ENCODE measurements at regions not wholly inside any gene's neighbourhood (a gene's known extent, or its start where the extent isn't known, plus 50 kb on each side); places are given as distances from the start of the nearest gene placed in this dataset.

GRCh38 chr6:95071464-95071863, 505.9 kb upstream of the MANEA start:
- H3K36me3 Mint-ChIP-seq (ENCODE audit: low read depth), result no peaks in the 10 kb centered on the region
- Histone ChIP-seq H2AFZ (no peak overlapping the region), H3K36me3 (ENCODE audit: insufficient read depth) (no peaks in the 10 kb centered on the region), H3F3A (replicated peaks; ENCODE audit: low read depth) (no peaks in the 10 kb centered on the region), H3K4me1 (ENCODE audit: insufficient read depth) (no peaks in the 10 kb centered on the region), H3K9me2 (ENCODE audit: insufficient read depth) (no peaks in the 10 kb centered on the region), H3K27me3 (ENCODE audit: insufficient read depth) (no peaks in the 10 kb centered on the region), H3K4me2 (no peak overlapping the region), H4K20me1 (replicated peaks; ENCODE audit: insufficient read depth) (no peaks in the 10 kb centered on the region), H3K4me3 (no peak overlapping the region), H3K27ac (ENCODE audit: low read depth) (no peak overlapping the region), H3K79me2 (replicated peaks; ENCODE audit: insufficient read depth) (no peaks in the 10 kb centered on the region)
- DNase-seq (ENCODE audit: low spot score) (no peak), ATAC-seq (no peak)
- H3K27me3 Mint-ChIP-seq (ENCODE audit: insufficient read depth, low read depth, poor library complexity), result no peaks in the 10 kb centered on the region
- H3K27ac Mint-ChIP-seq, result no peak overlapping the region
- H3K9me3 Mint-ChIP-seq, result no peaks in the 10 kb centered on the region
- no peaks in the 10 kb centered on the region for H3K4me1 Mint-ChIP-seq
- TF ChIP-seq JUNB (IDR thresholded peaks at IDR 0.05; ENCODE audit: unreplicated experiment) (no peak), CREB1 (CRISPR knock-in tag; IDR thresholded peaks at IDR 0.05; ENCODE audit: low read depth) (no peak), ZNF114 (CRISPR knock-in tag; IDR thresholded peaks at IDR 0.05) (no peak), STAT1 (IDR thresholded peaks at IDR 0.05; ENCODE audit: unreplicated experiment) (no peak), ZNF462 (CRISPR knock-in tag; IDR thresholded peaks at IDR 0.05) (no peak), CTCF (conservative IDR thresholded peaks at IDR 0.05; ENCODE audit: low read depth in 2 of 2) (no peak), ETS1 (IDR thresholded peaks at IDR 0.05) (no peak), POLR2AphosphoS5 (IDR thresholded peaks at IDR 0.05; ENCODE audit: low read depth) (no peak), ZNF331 (CRISPR knock-in tag; IDR thresholded peaks at IDR 0.05; ENCODE audit: low read depth) (no peak), REST (IDR thresholded peaks at IDR 0.05; ENCODE audit: unreplicated experiment) (no peak), NANOG (IDR thresholded peaks at IDR 0.05; ENCODE audit: borderline replicate concordance) (no peak), EZH2phosphoT487 (IDR thresholded peaks at IDR 0.05; ENCODE audit: unreplicated experiment) (no peak)
- no peak overlapping the region for H3K4me3 Mint-ChIP-seq

Measured in GM23338 (cell line).